SK-N-SH (cell line): ENCODE measurements at regions not wholly inside any gene's neighbourhood (a gene's known extent, or its start where the extent isn't known, plus 50 kb on each side); places are given as distances from the start of the nearest gene placed in this dataset.
A peak's percentile ranks its signal among the peaks of the same experiment; 100 is the strongest.

ENCODE experiments used
- CTCF ChIA-PET: fragments of 300-600, 350-600 bp; formaldehyde crosslinking; extraction: SDS; loops from one replicate; lab custom pipeline; 2021; lab: Yijun Ruan, JAX
- POLR2A ChIA-PET: fragments of 350-600 bp; sonication (Branson Sonifier 250); formaldehyde crosslinking; extraction: SDS; loops from one replicate; lab custom pipeline; 2020; ENCODE audit warnings: antibody characterized with exemption, inconsistent platforms; lab: Yijun Ruan, JAX
- DNase-seq: peaks from one replicate; pipeline ENCODE4 v3.0.0; 2012
- H2AFZ ChIP-seq: fragments of 200-600 bp; sonication (generic); 2 replicates; pipeline ENCODE4 v1.8.1; 2016; ENCODE audit warnings: antibody characterized with exemption, mild to moderate bottlenecking, low read depth
- H3F3A ChIP-seq: fragments of 200-600 bp; sonication (generic); replicated peaks from 2 replicates; pipeline ENCODE3; 2016; ENCODE audit warnings: antibody characterized with exemption, mild to moderate bottlenecking; ENCODE audit not compliant: insufficient read depth
- H3K27ac ChIP-seq, 2 experiments: fragments of 200-500 bp in 1 of 2; fragments of 200-600 bp in 1 of 2; sonication (Bioruptor generic) in 1 of 2; sonication (generic), shearing (Covaris generic) in 1 of 2; 2 replicates each; pipeline versions ENCODE4 v1.5.1 to v1.6.1; 2014 to 2016; ENCODE audit warnings: low read depth in 2 of 2, inconsistent platforms in 1 of 2, low read length in 1 of 2, mild to moderate bottlenecking in 1 of 2, mixed read lengths in 1 of 2
- H3K27me3 ChIP-seq: fragments of 200-600 bp; sonication (generic), shearing (Covaris generic); 2 replicates; pipeline ENCODE4 v1.6.1; 2016; ENCODE audit warnings: mixed run types; ENCODE audit not compliant: insufficient read depth
- H3K36me3 ChIP-seq, 2 experiments: fragments of 200-500 bp in 1 of 2; fragments of 200-600 bp in 1 of 2; sonication (Bioruptor generic) in 1 of 2; sonication (generic) in 1 of 2; replicated peaks in 1 of 2; 2 replicates each; pipeline versions ENCODE3 to v1.5.1; 2014 to 2016; ENCODE audit warnings: low read length in 1 of 2, mild to moderate bottlenecking in 1 of 2; ENCODE audit not compliant: insufficient read depth in 2 of 2, control insufficient read depth in 1 of 2
- H3K4me1 ChIP-seq, 2 experiments: fragments of 200-500 bp in 1 of 2; fragments of 200-600 bp in 1 of 2; sonication (Bioruptor generic) in 1 of 2; sonication (generic), shearing (Covaris generic) in 1 of 2; 2 replicates each; pipeline versions ENCODE4 v1.5.1 to v1.6.1; 2014 to 2016; ENCODE audit warnings: low read depth in 1 of 2, low read length in 1 of 2, mixed run types in 1 of 2; ENCODE audit not compliant: insufficient read depth in 2 of 2, control insufficient read depth in 1 of 2
- H3K4me2 ChIP-seq: fragments of 200-600 bp; sonication (generic), shearing (Covaris generic); 2 replicates; pipeline ENCODE4 v1.6.1; 2017; ENCODE audit warnings: mixed run types
- H3K4me3 ChIP-seq, 2 experiments: fragments of 200-500 bp in 1 of 2; fragments of 200-600 bp in 1 of 2; sonication (Bioruptor generic) in 1 of 2; sonication (generic), shearing (Covaris generic) in 1 of 2; 2 replicates each; pipeline versions ENCODE4 v1.5.1 to v1.8.1; 2014 to 2016; ENCODE audit warnings: low read depth in 2 of 2, inconsistent platforms in 1 of 2, low read length in 1 of 2, mild to moderate bottlenecking in 1 of 2, mixed read lengths in 1 of 2, moderate library complexity in 1 of 2
- H3K79me2 ChIP-seq: fragments of 200-600 bp; sonication (generic); 2 replicates; pipeline ENCODE4 v1.8.1; 2017; ENCODE audit warnings: mild to moderate bottlenecking; ENCODE audit not compliant: insufficient read depth
- H3K9ac ChIP-seq: fragments of 200-600 bp; sonication (generic); 2 replicates; pipeline ENCODE4 v1.6.1; 2017; ENCODE audit warnings: mixed run types
- H3K9me2 ChIP-seq: fragments of 200-600 bp; sonication (generic); 2 replicates; pipeline ENCODE4 v1.6.1; 2017; ENCODE audit warnings: mixed run types
- H3K9me3 ChIP-seq: fragments of 200-600 bp; sonication (generic); 2 replicates; pipeline ENCODE4 v1.6.1; 2017; ENCODE audit warnings: mixed run types, mild to moderate bottlenecking, moderate library complexity
- H4K20me1 ChIP-seq: fragments of 200-600 bp; sonication (generic); 2 replicates; pipeline ENCODE4 v1.6.1; 2017; ENCODE audit warnings: mild to moderate bottlenecking, mixed run types; ENCODE audit not compliant: insufficient read depth
- CHD2 ChIP-seq: fragments of 150-350 bp; IDR thresholded peaks from 2 replicates; pipeline ENCODE4 v1.6.1; 2018; ENCODE audit warnings: low read length; ENCODE audit not compliant: partially characterized antibody
- ELF1 ChIP-seq: IDR thresholded peaks from 2 replicates; pipeline ENCODE4 v1.4.0; 2012
- EP300 ChIP-seq, 2 experiments: IDR thresholded peaks; 2 replicates each; pipeline versions ENCODE4 v1.4.0 to v1.6.1; 2012; ENCODE audit warnings: borderline replicate concordance in 1 of 2, low read depth in 1 of 2, low read length in 1 of 2
- EZH2phosphoT487 ChIP-seq: fragments of 200-600 bp; sonication (generic); IDR thresholded peaks from 2 replicates; pipeline ENCODE4 v1.6.1; 2017; ENCODE audit warnings: low read depth, mixed run types, mild to moderate bottlenecking, antibody characterized with exemption, moderate library complexity, borderline replicate concordance
- FOSL2 ChIP-seq: IDR thresholded peaks from 2 replicates; pipeline ENCODE4 v1.4.0; 2012; ENCODE audit warnings: low read depth, mild to moderate bottlenecking, moderate library complexity, borderline replicate concordance
- FOXM1 ChIP-seq: IDR thresholded peaks from 2 replicates; pipeline ENCODE4 v1.4.0; 2012; ENCODE audit warnings: low read depth, mild to moderate bottlenecking
- GATA2 ChIP-seq: sonication (generic); formaldehyde crosslinking; IDR thresholded peaks from 2 replicates; pipeline ENCODE4 v1.5.0; 2020; ENCODE audit warnings: mild to moderate bottlenecking, missing genetic modification reagents
- MEF2A ChIP-seq: IDR thresholded peaks from 2 replicates; pipeline ENCODE4 v1.4.0; 2012; ENCODE audit warnings: low read depth, borderline replicate concordance
- MXI1 ChIP-seq: IDR thresholded peaks from 2 replicates; pipeline ENCODE4 v1.6.1; 2012; ENCODE audit warnings: mild to moderate bottlenecking, low read depth, low read length, improper control_type of control experiment
- NFIC ChIP-seq: IDR thresholded peaks from 2 replicates; pipeline ENCODE4 v1.4.0; 2012; ENCODE audit warnings: borderline replicate concordance
- POLR2AphosphoS5 ChIP-seq: IDR thresholded peaks from 2 replicates; pipeline ENCODE4 v1.6.1; 2012; ENCODE audit warnings: low read depth, low read length
- RAD21 ChIP-seq: IDR thresholded peaks from 2 replicates; pipeline ENCODE4 v1.6.1; 2012; ENCODE audit warnings: mild to moderate bottlenecking, low read length
- RCOR1 ChIP-seq: fragments of 150-350 bp; IDR thresholded peaks from 2 replicates; pipeline ENCODE4 v1.6.1; 2017; ENCODE audit warnings: antibody characterized with exemption, low read length
- REST ChIP-seq: IDR thresholded peaks from 2 replicates; pipeline ENCODE4 v1.6.1; 2012; ENCODE audit warnings: mild to moderate bottlenecking, low read depth, low read length, moderate library complexity
- RFX5 ChIP-seq: IDR thresholded peaks from 2 replicates; pipeline ENCODE4 v1.6.1; 2012; ENCODE audit warnings: mild to moderate bottlenecking, improper control_type of control experiment, low read length
- SMC3 ChIP-seq: IDR thresholded peaks from 2 replicates; pipeline ENCODE4 v1.6.1; 2012; ENCODE audit warnings: low read depth, low read length, improper control_type of control experiment
- TCF12 ChIP-seq: IDR thresholded peaks from 2 replicates; pipeline ENCODE4 v1.4.0; 2012
- YY1 ChIP-seq: IDR thresholded peaks from 2 replicates; pipeline ENCODE4 v1.4.0; 2012; ENCODE audit warnings: low read depth, mild to moderate bottlenecking
- ZBTB33 ChIP-seq: IDR thresholded peaks from 2 replicates; pipeline ENCODE4 v1.4.0; 2012; ENCODE audit warnings: low read depth, borderline replicate concordance
- WGBS: methylation state at CpG from one replicate; pipeline ENCODE4 v1.1.6; 2017; ENCODE audit warnings: low lambda C conversion rate; 5-methylcytosine and 5-hydroxymethylcytosine counted together

- H3K9me2 ChIP-seq = no peaks in the 10 kb centered on the region
- no peaks in the 10 kb centered on the region for H3K4me1 ChIP-seq
- no peak overlapping the region for H2AFZ ChIP-seq
- POLR2A ChIA-PET = no interaction called here
- H3K79me2 ChIP-seq = no peaks in the 10 kb centered on the region
- no peak overlapping the region for H3K4me2 ChIP-seq
- no peak overlapping the region for H3K9ac ChIP-seq
- no peaks in the 10 kb centered on the region for H3F3A ChIP-seq
- H4K20me1 ChIP-seq = no peaks in the 10 kb centered on the region
- CTCF ChIA-PET = no interaction called here
- H3K27me3 ChIP-seq = no peaks in the 10 kb centered on the region
- H3K36me3 ChIP-seq = no peaks in the 10 kb centered on the region
- H3K9me3 ChIP-seq = no peaks in the 10 kb centered on the region
- H3K27ac ChIP-seq = no peak overlapping the region
- no peak overlapping the region for H3K4me3 ChIP-seq
- TF ChIP-seq RAD21 = 0 out of 2 replicates have a peak, but pooled peaks have one; percentile 12
- TF ChIP-seq SMC3 = no peak
- TF ChIP-seq, all 33 proteins: peak for 1
- 21% methylated on average over 4 of the region's 4 CpGs for WGBS
- no peak for DNase-seq
Measured at GRCh38 chr6:85775883-85776282, 133.2 kb upstream of the SYNCRIP start.

GRCh38 chr6:85772641-85773040, 130.0 kb upstream of the SYNCRIP start:
- ChIA-PET POLR2A (no interaction called here), CTCF (no interaction called here)
- Histone ChIP-seq H4K20me1 (no peaks in the 10 kb centered on the region), H3K4me1 (no peaks in the 10 kb centered on the region), H3K36me3 (no peaks in the 10 kb centered on the region), H3K79me2 (no peaks in the 10 kb centered on the region), H3F3A (no peaks in the 10 kb centered on the region), H3K4me2 (no peak overlapping the region), H3K9me2 (no peaks in the 10 kb centered on the region), H3K27ac (no peak overlapping the region), H2AFZ (no peak overlapping the region), H3K9me3 (no peaks in the 10 kb centered on the region), H3K4me3 (no peak overlapping the region), H3K27me3 (no peaks in the 10 kb centered on the region), H3K9ac (no peak overlapping the region)
- no peak for TF ChIP-seq GATA2 (CRISPR knock-in tag)
- no peak for TF ChIP-seq EP300 (IDR thresholded peaks at IDR 0.05; ENCODE audit: borderline replicate concordance in 1 of 2, low read depth in 1 of 2, low read length in 1 of 2)
- TF ChIP-seq RFX5 = no peak
- TF ChIP-seq FOSL2 = no peak
- no peak for TF ChIP-seq FOXM1
- TF ChIP-seq CHD2 = no peak
- TF ChIP-seq EZH2phosphoT487 = no peak
- TF ChIP-seq RCOR1 = no peak
- TF ChIP-seq YY1 = no peak
- no peak for TF ChIP-seq TCF12
- no peak for TF ChIP-seq MXI1
- TF ChIP-seq POLR2AphosphoS5 = no peak
- TF ChIP-seq NFIC = no peak
- no peak for DNase-seq
- WGBS = 20% methylated on average over 2 of the region's 2 CpGs

- Histone ChIP-seq H3K27me3 (no peaks in the 10 kb centered on the region), H2AFZ (no peak overlapping the region), H3K4me1 (no peaks in the 10 kb centered on the region), H3K79me2 (no peaks in the 10 kb centered on the region), H3K4me3 (no peak overlapping the region), H3K9me3 (no peaks in the 10 kb centered on the region), H3K36me3 (no peaks in the 10 kb centered on the region), H3K4me2 (no peak overlapping the region), H3K27ac (no peak overlapping the region), H3K9me2 (no peaks in the 10 kb centered on the region), H3F3A (no peaks in the 10 kb centered on the region), H4K20me1 (no peaks in the 10 kb centered on the region), H3K9ac (no peak overlapping the region)
- WGBS = 54% methylated on average over 3 of the region's 3 CpGs
- ChIA-PET POLR2A (no interaction called here), CTCF (no interaction called here)
- no peak for DNase-seq
- TF ChIP-seq POLR2AphosphoS5 (no peak), ELF1 (no peak), SMC3 (no peak), CHD2 (no peak), ZBTB33 (no peak), REST (no peak), MEF2A (no peak)
Measured at GRCh38 chr6:85771925-85772430, 129.3 kb upstream of the SYNCRIP start.
